HCT116 (cell line): ENCODE measurements at regions not wholly inside any gene's neighbourhood (a gene's known extent, or its start where the extent isn't known, plus 50 kb on each side); places are given as distances from the start of the nearest gene placed in this dataset.

ENCODE experiments used
- CEBPB ChIP-seq: IDR thresholded peaks from 2 replicates; pipeline ENCODE4 v1.6.1; 2012; ENCODE audit warnings: low read depth
- EGR1 ChIP-seq: IDR thresholded peaks from 2 replicates; pipeline ENCODE4 v1.6.1; 2012; ENCODE audit warnings: low read depth
- EZH2 ChIP-seq: fragments of 200-600 bp; sonication (generic); IDR thresholded peaks from 2 replicates; pipeline ENCODE4 v1.6.1; 2017; ENCODE audit warnings: antibody characterized with exemption, mixed run types
- EZH2phosphoT487 ChIP-seq: fragments of 200-600 bp; IDR thresholded peaks from 2 replicates; pipeline ENCODE4 v1.6.1; 2018; ENCODE audit warnings: antibody characterized with exemption, borderline replicate concordance
- JUND ChIP-seq: IDR thresholded peaks from 2 replicates; pipeline ENCODE4 v1.6.1; 2012
- MAX ChIP-seq: IDR thresholded peaks from 2 replicates; pipeline ENCODE4 v1.6.1; 2012
- POLR2AphosphoS5 ChIP-seq: IDR thresholded peaks from 2 replicates; pipeline ENCODE4 v1.6.1; 2011; ENCODE audit warnings: mild to moderate bottlenecking, low read depth, low read length, moderate library complexity
- RAD21 ChIP-seq: IDR thresholded peaks from 2 replicates; pipeline ENCODE4 v1.6.1; 2012; ENCODE audit warnings: low read depth, mild to moderate bottlenecking
- SIN3A ChIP-seq: IDR thresholded peaks from 2 replicates; pipeline ENCODE4 v1.6.1; 2012; ENCODE audit warnings: low read depth
- TCF7L2 ChIP-seq: IDR thresholded peaks from 2 replicates; pipeline ENCODE4 v1.7.0; 2011; ENCODE audit warnings: borderline replicate concordance, inconsistent platforms; ENCODE audit not compliant: insufficient read depth, insufficient read length; ENCODE audit errors: extremely low read depth
- TF ChIP-seq, protein P1 (sequence below), 3 experiments: fragments of 200-600 bp in 1 of 3; sonication (generic) in 1 of 3; IDR thresholded peaks in 2 of 3; conservative IDR thresholded peaks in 1 of 3; 2 replicates each; pipeline ENCODE4 v1.5.1; 2012 to 2017; ENCODE audit warnings: low read depth in 2 of 3, low read length in 2 of 3, antibody characterized with exemption in 1 of 3, borderline replicate concordance in 1 of 3, control low read depth in 1 of 3, mild to moderate bottlenecking in 1 of 3, mixed read lengths in 1 of 3, mixed run types in 1 of 3, moderate library complexity in 1 of 3; ENCODE audit not compliant: insufficient read depth in 1 of 3

DNA sequence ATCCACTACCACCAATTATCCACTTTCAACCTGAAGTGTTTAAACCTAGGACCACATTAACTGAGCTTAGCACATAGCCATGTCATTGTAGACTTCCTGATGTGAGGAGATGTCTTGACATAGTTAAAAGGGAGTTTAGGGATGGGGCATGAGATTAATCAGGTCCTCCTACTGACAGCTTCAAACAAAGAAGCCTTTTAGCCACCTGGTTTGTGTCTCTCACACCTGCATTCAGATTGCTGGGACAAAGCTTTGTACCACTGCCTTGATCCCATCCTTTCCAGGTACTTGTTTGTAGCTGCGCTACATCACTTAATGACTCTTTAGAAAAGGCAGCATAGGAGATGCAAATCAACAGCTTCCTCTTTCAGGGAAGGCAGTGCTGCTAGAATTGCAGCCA is 340.7 kb upstream of the DDHD1 start:
- no peak for TF ChIP-seq SIN3A
- no peak for TF ChIP-seq EZH2
- TF ChIP-seq TCF7L2 = no peak
- no peak for TF ChIP-seq EGR1
- TF ChIP-seq, protein P1, sequence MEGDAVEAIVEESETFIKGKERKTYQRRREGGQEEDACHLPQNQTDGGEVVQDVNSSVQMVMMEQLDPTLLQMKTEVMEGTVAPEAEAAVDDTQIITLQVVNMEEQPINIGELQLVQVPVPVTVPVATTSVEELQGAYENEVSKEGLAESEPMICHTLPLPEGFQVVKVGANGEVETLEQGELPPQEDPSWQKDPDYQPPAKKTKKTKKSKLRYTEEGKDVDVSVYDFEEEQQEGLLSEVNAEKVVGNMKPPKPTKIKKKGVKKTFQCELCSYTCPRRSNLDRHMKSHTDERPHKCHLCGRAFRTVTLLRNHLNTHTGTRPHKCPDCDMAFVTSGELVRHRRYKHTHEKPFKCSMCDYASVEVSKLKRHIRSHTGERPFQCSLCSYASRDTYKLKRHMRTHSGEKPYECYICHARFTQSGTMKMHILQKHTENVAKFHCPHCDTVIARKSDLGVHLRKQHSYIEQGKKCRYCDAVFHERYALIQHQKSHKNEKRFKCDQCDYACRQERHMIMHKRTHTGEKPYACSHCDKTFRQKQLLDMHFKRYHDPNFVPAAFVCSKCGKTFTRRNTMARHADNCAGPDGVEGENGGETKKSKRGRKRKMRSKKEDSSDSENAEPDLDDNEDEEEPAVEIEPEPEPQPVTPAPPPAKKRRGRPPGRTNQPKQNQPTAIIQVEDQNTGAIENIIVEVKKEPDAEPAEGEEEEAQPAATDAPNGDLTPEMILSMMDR (IDR thresholded peaks at IDR 0.05 in 2 of 3, conservative IDR thresholded peaks at IDR 0.05 in 1 of 3; ENCODE audit: borderline replicate concordance in 1 of 3, insufficient read depth in 1 of 3, low read depth in 2 of 3, low read length in 2 of 3) = no peak
- TF ChIP-seq CEBPB = no peak
- TF ChIP-seq JUND = no peak
- no peak for TF ChIP-seq MAX
- TF ChIP-seq EZH2phosphoT487 = no peak
- no peak for TF ChIP-seq POLR2AphosphoS5
- TF ChIP-seq RAD21 = no peak
